ENCODE measurements at regions not wholly inside any gene's neighbourhood (a gene's known extent, or its start where the extent isn't known, plus 50 kb on each side); places are given as distances from the start of the nearest gene placed in this dataset.

DNA sequence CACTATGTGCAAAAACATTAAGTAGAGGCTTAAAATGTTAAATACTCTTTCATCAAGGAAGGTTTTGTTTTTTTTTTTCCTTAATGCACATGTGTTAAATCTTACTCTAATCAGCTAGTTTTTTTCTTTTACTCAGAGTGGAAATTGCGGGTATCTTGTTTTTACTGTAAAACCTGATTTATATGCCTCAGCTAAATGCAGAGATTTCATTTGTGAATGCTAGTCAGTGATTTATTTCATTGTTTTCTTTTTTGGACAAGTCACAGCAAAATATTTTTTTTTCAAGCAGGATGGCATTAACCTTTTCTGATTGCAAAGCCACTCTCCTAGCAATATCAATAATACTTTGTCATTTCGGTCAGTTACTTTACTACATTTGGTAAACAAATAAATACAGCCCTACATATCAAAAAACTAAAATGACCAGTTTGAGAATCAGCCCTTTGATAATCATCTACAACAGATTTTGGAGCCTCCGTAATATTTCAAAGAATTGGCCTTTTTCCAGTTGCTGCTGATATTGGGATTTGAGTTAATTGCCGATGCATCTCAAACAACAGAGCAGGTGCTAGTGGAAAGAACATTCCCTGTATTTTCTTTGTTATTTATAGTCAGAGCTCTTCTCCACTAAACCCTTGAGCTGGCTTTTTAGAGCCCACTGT lies 579.2 kb upstream of the ZNF608 start:
- H4K20me1 ChIP-seq (ENCODE audit: low read depth), result no peaks in the 10 kb centered on the region
- no peaks in the 10 kb centered on the region for H3K27me3 Mint-ChIP-seq (ENCODE audit: insufficient read depth, low read depth)

DNA sequence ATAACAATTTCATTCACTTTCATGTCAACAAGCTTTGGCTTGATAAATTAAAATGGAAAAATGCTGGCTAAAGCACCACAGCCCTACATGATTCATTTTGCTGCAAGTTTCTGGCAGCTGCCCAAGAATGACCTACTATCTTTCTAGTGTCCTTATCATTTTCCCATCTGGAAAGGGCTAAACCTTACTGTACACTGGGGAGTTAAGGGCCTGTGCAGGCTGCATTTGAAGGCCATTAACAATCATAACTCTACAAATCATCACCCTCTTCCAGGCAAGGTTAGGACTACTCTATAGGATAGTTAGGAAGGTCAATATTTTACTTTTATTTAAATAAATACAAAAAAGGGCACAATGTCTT lies 579.7 kb upstream of the ZNF608 start:
- peaks cover 9% of the 10 kb centered on the region for H3K9me3 Mint-ChIP-seq
- no peak overlapping the region for H3K27ac Mint-ChIP-seq

More for the DNA sequence above, 579.2 kb upstream of the ZNF608 start:
- H3K36me3 ChIP-seq, result no peaks in the 10 kb centered on the region
- DNase-seq (ENCODE audit: low spot score), result peak; percentile 6
- H3K9ac ChIP-seq, result no peak overlapping the region
- H3K27ac ChIP-seq, result no peak overlapping the region
- no peaks in the 10 kb centered on the region for H3K9me3 ChIP-seq (ENCODE audit: low read depth)
- H3K79me2 ChIP-seq (ENCODE audit: low read depth), result no peaks in the 10 kb centered on the region
- no peak overlapping the region for H3K4me3 Mint-ChIP-seq
- TF ChIP-seq EZH2phosphoT487 (IDR thresholded peaks at IDR 0.05), result no peak
- H3K36me3 Mint-ChIP-seq, result peaks cover 4% of the 10 kb centered on the region
- no peak overlapping the region for H3K4me3 ChIP-seq
- no peak overlapping the region for H3K27ac Mint-ChIP-seq
- H3K4me1 ChIP-seq, result peaks cover 29% of the 10 kb centered on the region
- H3F3A ChIP-seq (ENCODE audit: low read depth), result no peaks in the 10 kb centered on the region
- peaks cover 12% of the 10 kb centered on the region for H3K9me3 Mint-ChIP-seq
- peak overlapping the region; percentile 23 for H2AFZ ChIP-seq (replicated peaks)
- H3K4me2 ChIP-seq, result no peak overlapping the region
- H3K27me3 ChIP-seq, result no peaks in the 10 kb centered on the region
- peaks cover 14% of the 10 kb centered on the region for H3K4me1 Mint-ChIP-seq

DNA sequence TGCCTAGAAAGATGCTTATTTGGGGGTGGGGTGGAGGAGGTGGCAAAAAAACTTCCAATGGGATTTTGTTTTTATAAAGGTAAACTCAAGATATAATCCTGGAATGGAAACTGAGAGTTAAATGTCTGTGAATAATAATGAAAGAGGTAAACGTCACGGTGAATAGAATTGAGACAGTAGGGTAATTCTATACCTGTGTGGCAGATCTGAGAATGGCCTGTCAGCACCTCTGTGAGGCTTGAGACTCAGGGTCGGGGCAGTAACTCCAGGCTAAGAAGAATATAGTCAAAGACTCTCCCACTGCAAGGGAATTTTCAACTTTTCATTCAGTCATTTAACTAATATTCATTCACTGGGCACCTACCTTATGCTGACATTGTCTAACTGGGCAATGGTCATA lies 581.2 kb upstream of the ZNF608 start:
- Histone ChIP-seq H3K9me3 (ENCODE audit: low read depth) (no peaks in the 10 kb centered on the region), H3F3A (ENCODE audit: low read depth) (no peaks in the 10 kb centered on the region), H3K36me3 (no peaks in the 10 kb centered on the region), H3K27me3 (no peaks in the 10 kb centered on the region), H3K4me3 (no peak overlapping the region), H2AFZ (replicated peaks) (no peak overlapping the region), H3K9ac (no peak overlapping the region), H3K4me1 (peaks cover 35% of the 10 kb centered on the region), H4K20me1 (ENCODE audit: low read depth) (no peaks in the 10 kb centered on the region), H3K79me2 (ENCODE audit: low read depth) (no peaks in the 10 kb centered on the region), H3K27ac (no peak overlapping the region), H3K4me2 (no peak overlapping the region)
- Mint-ChIP-seq H3K36me3 (peaks cover 4% of the 10 kb centered on the region), H3K27ac (no peak overlapping the region), H3K4me1 (peaks cover 26% of the 10 kb centered on the region), H3K27me3 (ENCODE audit: insufficient read depth, low read depth) (no peaks in the 10 kb centered on the region), H3K4me3 (no peak overlapping the region), H3K9me3 (peaks cover 8% of the 10 kb centered on the region)
- DNase-seq (ENCODE audit: low spot score), result no peak
- TF ChIP-seq, protein P1, sequence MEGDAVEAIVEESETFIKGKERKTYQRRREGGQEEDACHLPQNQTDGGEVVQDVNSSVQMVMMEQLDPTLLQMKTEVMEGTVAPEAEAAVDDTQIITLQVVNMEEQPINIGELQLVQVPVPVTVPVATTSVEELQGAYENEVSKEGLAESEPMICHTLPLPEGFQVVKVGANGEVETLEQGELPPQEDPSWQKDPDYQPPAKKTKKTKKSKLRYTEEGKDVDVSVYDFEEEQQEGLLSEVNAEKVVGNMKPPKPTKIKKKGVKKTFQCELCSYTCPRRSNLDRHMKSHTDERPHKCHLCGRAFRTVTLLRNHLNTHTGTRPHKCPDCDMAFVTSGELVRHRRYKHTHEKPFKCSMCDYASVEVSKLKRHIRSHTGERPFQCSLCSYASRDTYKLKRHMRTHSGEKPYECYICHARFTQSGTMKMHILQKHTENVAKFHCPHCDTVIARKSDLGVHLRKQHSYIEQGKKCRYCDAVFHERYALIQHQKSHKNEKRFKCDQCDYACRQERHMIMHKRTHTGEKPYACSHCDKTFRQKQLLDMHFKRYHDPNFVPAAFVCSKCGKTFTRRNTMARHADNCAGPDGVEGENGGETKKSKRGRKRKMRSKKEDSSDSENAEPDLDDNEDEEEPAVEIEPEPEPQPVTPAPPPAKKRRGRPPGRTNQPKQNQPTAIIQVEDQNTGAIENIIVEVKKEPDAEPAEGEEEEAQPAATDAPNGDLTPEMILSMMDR (IDR thresholded peaks at IDR 0.05), result no peak
- TF ChIP-seq EZH2 (IDR thresholded peaks at IDR 0.05), result no peak
- no peak for TF ChIP-seq EZH2phosphoT487 (IDR thresholded peaks at IDR 0.05)

More for the DNA sequence above, 579.7 kb upstream of the ZNF608 start:
- no peak for DNase-seq (ENCODE audit: low spot score)
- TF ChIP-seq, protein P1 (IDR thresholded peaks at IDR 0.05), result no peak
- TF ChIP-seq EZH2 (IDR thresholded peaks at IDR 0.05) (no peak), EZH2phosphoT487 (IDR thresholded peaks at IDR 0.05) (no peak)
- Histone ChIP-seq H3K27ac (no peak overlapping the region), H3K36me3 (no peaks in the 10 kb centered on the region), H3K79me2 (ENCODE audit: low read depth) (no peaks in the 10 kb centered on the region), H3K27me3 (no peaks in the 10 kb centered on the region), H2AFZ (replicated peaks) (peak overlapping the region; percentile 23), H4K20me1 (ENCODE audit: low read depth) (no peaks in the 10 kb centered on the region), H3K4me1 (peaks cover 31% of the 10 kb centered on the region), H3F3A (ENCODE audit: low read depth) (no peaks in the 10 kb centered on the region), H3K9ac (no peak overlapping the region), H3K4me3 (no peak overlapping the region), H3K4me2 (no peak overlapping the region), H3K9me3 (ENCODE audit: low read depth) (no peaks in the 10 kb centered on the region)
- Mint-ChIP-seq H3K4me3 (no peak overlapping the region), H3K27me3 (ENCODE audit: insufficient read depth, low read depth) (no peaks in the 10 kb centered on the region), H3K4me1 (peaks cover 16% of the 10 kb centered on the region), H3K36me3 (peaks cover 4% of the 10 kb centered on the region)

DNA sequence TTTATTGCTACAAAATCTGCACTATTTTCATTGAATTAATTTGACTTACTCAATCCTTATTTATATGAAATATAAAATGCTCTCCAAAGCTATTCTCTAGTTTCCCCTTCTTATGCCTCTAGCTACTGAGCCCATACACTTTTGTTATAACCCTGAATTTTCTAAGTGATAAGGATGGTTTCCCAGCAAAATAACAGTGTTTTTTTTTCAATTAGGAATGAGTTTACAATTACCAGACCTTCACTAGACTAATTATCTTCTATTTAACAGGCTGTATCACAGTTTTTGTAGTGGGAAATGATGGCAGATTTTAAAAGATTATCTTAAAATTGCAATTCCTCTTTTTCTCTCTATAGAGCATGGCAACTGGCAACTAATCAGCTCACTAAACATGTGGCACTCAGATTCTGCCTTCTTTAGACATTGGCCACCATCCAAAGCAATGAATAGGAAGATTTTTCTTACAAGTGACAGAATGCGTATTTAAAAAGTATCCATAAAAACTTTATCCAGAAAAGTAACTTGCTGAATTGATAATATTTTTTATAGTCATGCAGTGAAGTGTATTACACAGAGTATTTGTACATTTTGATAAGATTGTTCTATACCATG lies 585.7 kb upstream of the ZNF608 start:
- DNase-seq (ENCODE audit: low spot score), result no peak
- no peak overlapping the region for H2AFZ ChIP-seq (replicated peaks)
- no peak overlapping the region for H3K27ac Mint-ChIP-seq
- no peaks in the 10 kb centered on the region for H4K20me1 ChIP-seq (ENCODE audit: low read depth)
- no peak overlapping the region for H3K27ac ChIP-seq
- no peaks in the 10 kb centered on the region for H3K79me2 ChIP-seq (ENCODE audit: low read depth)
- no peaks in the 10 kb centered on the region for H3F3A ChIP-seq (ENCODE audit: low read depth)
- H3K4me3 Mint-ChIP-seq, result no peak overlapping the region
- no peak overlapping the region for H3K4me3 ChIP-seq
- no peaks in the 10 kb centered on the region for H3K27me3 Mint-ChIP-seq (ENCODE audit: insufficient read depth, low read depth)
- peaks cover 24% of the 10 kb centered on the region for H3K4me1 Mint-ChIP-seq
- peaks cover 4% of the 10 kb centered on the region for H3K36me3 Mint-ChIP-seq
- H3K4me2 ChIP-seq, result no peak overlapping the region
- peaks cover 19% of the 10 kb centered on the region for H3K4me1 ChIP-seq
- no peaks in the 10 kb centered on the region for H3K27me3 ChIP-seq
- no peaks in the 10 kb centered on the region for H3K36me3 ChIP-seq
- H3K9me3 Mint-ChIP-seq, result peaks cover 10% of the 10 kb centered on the region
- H3K9ac ChIP-seq, result no peak overlapping the region
- TF ChIP-seq EZH2phosphoT487 (IDR thresholded peaks at IDR 0.05) (no peak), EZH2 (IDR thresholded peaks at IDR 0.05) (no peak)
- TF ChIP-seq, protein P1 (IDR thresholded peaks at IDR 0.05), result no peak
- H3K9me3 ChIP-seq (ENCODE audit: low read depth), result no peaks in the 10 kb centered on the region
